ENCODE measurements at regions not wholly inside any gene's neighbourhood (a gene's known extent, or its start where the extent isn't known, plus 50 kb on each side); places are given as distances from the start of the nearest gene placed in this dataset.

- no peak for TF ChIP-seq POLR2A (IDR thresholded peaks at IDR 0.05)
- TF ChIP-seq CTCF (IDR thresholded peaks at IDR 0.05) = no peak
Measured at GRCh38 chr12:125229878-125230530, 164.8 kb downstream of the AACS start.

Measured in heart left ventricle (tissue), 13 donors.